ENCODE measurements at regions not wholly inside any gene's neighbourhood (a gene's known extent, or its start where the extent isn't known, plus 50 kb on each side); places are given as distances from the start of the nearest gene placed in this dataset.
"Not testable (repeated sequence)": the region's sequence is repeated elsewhere in the genome, so short reads cannot be mapped to it uniquely, and the experiment has no call there.

GRCh38 chr1:67612788-67613241 is 72.2 kb upstream of the GADD45A start:
- H2AFZ ChIP-seq (ENCODE audit: low read length): no peak overlapping the region

GRCh38 chr1:67613479-67613878 is 71.5 kb upstream of the GADD45A start:
- H3K56ac ChIP-seq (ENCODE audit: insufficient read length, low read depth, low read length); H3K18ac ChIP-seq (ENCODE audit: insufficient read length, low read depth, low read length); H2BK15ac ChIP-seq (ENCODE audit: low read depth, low read length); H2BK12ac ChIP-seq (ENCODE audit: insufficient read length, low read depth, low read length); H2BK20ac ChIP-seq (ENCODE audit: low read depth, low read length, poor library complexity, severe bottlenecking); H2AFZ ChIP-seq (ENCODE audit: low read length); H3K23me2 ChIP-seq (ENCODE audit: insufficient read length, low read depth, low read length, poor library complexity, severe bottlenecking); H3K36me3 Mint-ChIP-seq (ENCODE audit: insufficient read depth in 1 of 3, low read depth in 3 of 3); H3K4me1 ChIP-seq (ENCODE audit: insufficient read depth, low read length); H3K4me2 ChIP-seq (ENCODE audit: insufficient read depth, insufficient read length, low read length); H3K27ac ChIP-seq (ENCODE audit: insufficient read length, low read depth, low read length); H3K4me3 Mint-ChIP-seq; H3K27me3 Mint-ChIP-seq (ENCODE audit: low read depth); H3K9me3 ChIP-seq (ENCODE audit: control insufficient read depth, low read depth, low read length); H4K8ac ChIP-seq (replicated peaks; ENCODE audit: insufficient read length, low read depth, low read length); H4K5ac ChIP-seq (ENCODE audit: insufficient read length, low read depth, low read length); H2BK120ac ChIP-seq (ENCODE audit: low read depth, low read length, poor library complexity, severe bottlenecking); H3K14ac ChIP-seq (ENCODE audit: insufficient read depth, low read length); H3K9me3 Mint-ChIP-seq; H3K4ac ChIP-seq (ENCODE audit: low read depth, low read length); DNase-seq; H3K9ac ChIP-seq (ENCODE audit: extremely low read depth, insufficient read length, low read length); H4K91ac ChIP-seq (ENCODE audit: insufficient read length, low read depth, low read length); H3K79me2 ChIP-seq (ENCODE audit: insufficient read depth, low read length); H2BK5ac ChIP-seq (ENCODE audit: insufficient read length, low read length); H3K23ac ChIP-seq (ENCODE audit: insufficient read length, low read depth, low read length); H3K27ac Mint-ChIP-seq; H3K27me3 ChIP-seq (ENCODE audit: insufficient read depth, low read length); H3T11ph ChIP-seq (ENCODE audit: low read length); H3K79me1 ChIP-seq (ENCODE audit: insufficient read depth, low read depth, low read length, poor library complexity, severe bottlenecking); H2AK5ac ChIP-seq (ENCODE audit: insufficient read length, low read length); H4K20me1 ChIP-seq (ENCODE audit: control insufficient read depth, insufficient read depth, insufficient read length): not testable (repeated sequence)
- no CpG with 5 or more reads among the region's 8 CpGs for WGBS (ENCODE audit: extremely low coverage, insufficient read length, low lambda C conversion rate)
- peaks cover 7 to 12% of the 10 kb centered on the region in 2 experiments for H3K4me1 Mint-ChIP-seq

More at GRCh38 chr1:67612788-67613241, 72.2 kb upstream of the GADD45A start:
- Histone ChIP-seq H2BK5ac (ENCODE audit: insufficient read length, low read length) (no peak overlapping the region), H3K23me2 (ENCODE audit: insufficient read length, low read depth, low read length, poor library complexity, severe bottlenecking) (no peaks in the 10 kb centered on the region), H2BK120ac (ENCODE audit: low read depth, low read length, poor library complexity, severe bottlenecking) (no peak overlapping the region), H2BK12ac (ENCODE audit: insufficient read length, low read depth, low read length) (no peak overlapping the region), H3K18ac (ENCODE audit: insufficient read length, low read depth, low read length) (no peak overlapping the region), H2BK15ac (ENCODE audit: low read depth, low read length) (no peak overlapping the region), H3K4ac (ENCODE audit: low read depth, low read length) (no peak overlapping the region), H3K9me3 (ENCODE audit: control insufficient read depth, low read depth, low read length) (no peaks in the 10 kb centered on the region), H4K91ac (ENCODE audit: insufficient read length, low read depth, low read length) (no peak overlapping the region), H4K20me1 (ENCODE audit: control insufficient read depth, insufficient read depth, insufficient read length) (no peaks in the 10 kb centered on the region), H3K56ac (ENCODE audit: insufficient read length, low read depth, low read length) (no peak overlapping the region), H3K23ac (ENCODE audit: insufficient read length, low read depth, low read length) (no peak overlapping the region), H3K9ac (ENCODE audit: extremely low read depth, insufficient read length, low read length) (no peak overlapping the region), H3K27ac (ENCODE audit: insufficient read length, low read depth, low read length) (no peak overlapping the region), H3K27me3 (ENCODE audit: insufficient read depth, low read length) (no peaks in the 10 kb centered on the region), H3T11ph (ENCODE audit: low read length) (no peak overlapping the region), H2AK5ac (ENCODE audit: insufficient read length, low read length) (no peak overlapping the region), H2BK20ac (ENCODE audit: low read depth, low read length, poor library complexity, severe bottlenecking) (no peak overlapping the region), H3K14ac (ENCODE audit: insufficient read depth, low read length) (no peak overlapping the region; the same call in 1 of the 2 replicates), H3K79me2 (ENCODE audit: insufficient read depth, low read length) (no peaks in the 10 kb centered on the region), H4K5ac (ENCODE audit: insufficient read length, low read depth, low read length) (no peak overlapping the region), H3K4me1 (ENCODE audit: insufficient read depth, low read length) (no peaks in the 10 kb centered on the region), H4K8ac (replicated peaks; ENCODE audit: insufficient read length, low read depth, low read length) (no peak overlapping the region), H3K4me2 (ENCODE audit: insufficient read depth, insufficient read length, low read length) (no peak overlapping the region), H3K79me1 (ENCODE audit: insufficient read depth, low read depth, low read length, poor library complexity, severe bottlenecking) (no peaks in the 10 kb centered on the region)
- peaks cover 3% of the 10 kb centered on the region; the same call in 1 of the 2 replicates for H3K27me3 Mint-ChIP-seq (ENCODE audit: low read depth)
- H3K4me1 Mint-ChIP-seq: peaks cover 7 to 12% of the 10 kb centered on the region in 2 experiments
- no peak overlapping the region for H3K27ac Mint-ChIP-seq
- no peaks in the 10 kb centered on the region for H3K9me3 Mint-ChIP-seq
- no peak for TF ChIP-seq CTCF (conservative IDR thresholded peaks at IDR 0.05)
- H3K4me3 Mint-ChIP-seq: no peak overlapping the region
- WGBS (ENCODE audit: extremely low coverage, insufficient read length, low lambda C conversion rate): no CpG with 5 or more reads among the region's 4 CpGs
- no peak for DNase-seq
- H3K36me3 Mint-ChIP-seq (ENCODE audit: insufficient read depth in 1 of 3, low read depth in 3 of 3): 0 out of 7 replicates have a peak, but pooled peaks cover 0 to 4% (median 0%) of the 10 kb centered on the region in 3 experiments

Measured in H9 (cell line).